Esophagus squamous epithelium (tissue), 5 donors: ENCODE measurements at regions not wholly inside any gene's neighbourhood (a gene's known extent, or its start where the extent isn't known, plus 50 kb on each side); places are given as distances from the start of the nearest gene placed in this dataset.

Experiments used
- DNase-seq: peaks from one replicate; lab custom pipeline; 2025; lab: John Stamatoyannopoulos, UW
- H3K27ac ChIP-seq, 4 donors: fragments of 200-600 bp; sonication (generic); one replicate each; pipeline ENCODE4 v1.5.1; 2016 to 2019; ENCODE audit warnings: mild to moderate bottlenecking in 1 of 4
- H3K27me3 ChIP-seq, 4 donors: fragments of 200-600 bp; sonication (generic); 1 replicate in 3 of 4; 2 replicates in 1 of 4; pipeline versions ENCODE4 v1.5.1 to v1.6.0; 2017 to 2021; ENCODE audit warnings: antibody characterized with exemption in 1 of 4
- H3K36me3 ChIP-seq, 3 donors: fragments of 200-600 bp; sonication (generic); one replicate each; pipeline ENCODE4 v1.5.1; 2016 to 2019
- H3K4me1 ChIP-seq, 3 donors: fragments of 200-600 bp; sonication (generic); one replicate each; pipeline ENCODE4 v1.5.1; 2017 to 2019
- H3K4me3 ChIP-seq, 4 donors: fragments of 200-600 bp; sonication (generic); 1 replicate in 3 of 4; 2 replicates in 1 of 4; pipeline ENCODE4 v1.5.1; 2016 to 2019; ENCODE audit warnings: mild to moderate bottlenecking in 2 of 4, moderate library complexity in 1 of 4
- H3K9me3 ChIP-seq, 3 donors: fragments of 200-600 bp; sonication (generic); one replicate each; pipeline ENCODE4 v1.5.1; 2016 to 2019
- CTCF ChIP-seq, 6 experiments: fragments of 450-650 bp in 4 of 6; fragments of 200-600 bp in 2 of 6; sonication (generic) in 2 of 6; IDR thresholded peaks; one replicate each; pipeline ENCODE4 v1.5.1; 2016 to 2019; ENCODE audit warnings: antibody characterized with exemption in 6 of 6, mild to moderate bottlenecking in 4 of 6, moderate library complexity in 4 of 6
- POLR2A ChIP-seq, 4 donors: fragments of 450-650 bp; IDR thresholded peaks; one replicate each; pipeline ENCODE4 v1.6.1; 2017; ENCODE audit warnings: antibody characterized with exemption in 4 of 4, mild to moderate bottlenecking in 4 of 4, moderate library complexity in 3 of 4
- WGBS, 2 donors: methylation state at CpG; one replicate each; pipeline ENCODE4 v1.1.5; 2018; 5-methylcytosine and 5-hydroxymethylcytosine counted together
- intact Hi-C: fragments of 100-400 bp; cut with DNase I; formaldehyde crosslinking; loops from one replicate; pipeline ENCODE4 v1.15.0; 2022
- donor health status: DM: yes; HTN: yes; CAD: no.

- no peak overlapping the region for H3K27ac ChIP-seq
- intact Hi-C loops, result no loop called here
- peak overlapping the region in 1 of 4 donors; percentile 23 for H3K4me3 ChIP-seq
- WGBS, 2 donors, result 85 to 93% methylated on average over 3 of the region's 9 CpGs
- H3K9me3 ChIP-seq, result peaks cover 26 to 100% (median 100%) of the 10 kb centered on the region in 3 donors
- peaks cover 12 to 100% (median 16%) of the 10 kb centered on the region in 3 donors for H3K36me3 ChIP-seq
- H3K27me3 ChIP-seq, result no peaks in the 10 kb centered on the region
- no peak for TF ChIP-seq CTCF (IDR thresholded peaks at IDR 0.05)
- no peak for TF ChIP-seq POLR2A (IDR thresholded peaks at IDR 0.05)
- no peak for DNase-seq
- no peaks in the 10 kb centered on the region for H3K4me1 ChIP-seq
Observed at GRCh38 chr15:25054943-25055342, 100.2 kb downstream of the SNRPN start.

- H3K4me3 ChIP-seq, result peak overlapping the region in 1 of 4 donors; percentile 23
- TF ChIP-seq POLR2A (IDR thresholded peaks at IDR 0.05) (no peak), CTCF (IDR thresholded peaks at IDR 0.05) (no peak)
- peaks cover 16 to 100% (median 18%) of the 10 kb centered on the region in 3 donors for H3K36me3 ChIP-seq
- intact Hi-C loops, result no loop called here
- no peak overlapping the region for H3K27ac ChIP-seq
- H3K27me3 ChIP-seq, result no peaks in the 10 kb centered on the region
- H3K4me1 ChIP-seq, result no peaks in the 10 kb centered on the region
- 76 to 97% methylated on average over 5 to 6 of the region's 9 CpGs for WGBS, 2 donors
- no peak for DNase-seq
- H3K9me3 ChIP-seq, result peaks cover 32 to 100% (median 100%) of the 10 kb centered on the region in 3 donors
Observed at GRCh38 chr15:25055356-25056068, 100.7 kb downstream of the SNRPN start.

DNA sequence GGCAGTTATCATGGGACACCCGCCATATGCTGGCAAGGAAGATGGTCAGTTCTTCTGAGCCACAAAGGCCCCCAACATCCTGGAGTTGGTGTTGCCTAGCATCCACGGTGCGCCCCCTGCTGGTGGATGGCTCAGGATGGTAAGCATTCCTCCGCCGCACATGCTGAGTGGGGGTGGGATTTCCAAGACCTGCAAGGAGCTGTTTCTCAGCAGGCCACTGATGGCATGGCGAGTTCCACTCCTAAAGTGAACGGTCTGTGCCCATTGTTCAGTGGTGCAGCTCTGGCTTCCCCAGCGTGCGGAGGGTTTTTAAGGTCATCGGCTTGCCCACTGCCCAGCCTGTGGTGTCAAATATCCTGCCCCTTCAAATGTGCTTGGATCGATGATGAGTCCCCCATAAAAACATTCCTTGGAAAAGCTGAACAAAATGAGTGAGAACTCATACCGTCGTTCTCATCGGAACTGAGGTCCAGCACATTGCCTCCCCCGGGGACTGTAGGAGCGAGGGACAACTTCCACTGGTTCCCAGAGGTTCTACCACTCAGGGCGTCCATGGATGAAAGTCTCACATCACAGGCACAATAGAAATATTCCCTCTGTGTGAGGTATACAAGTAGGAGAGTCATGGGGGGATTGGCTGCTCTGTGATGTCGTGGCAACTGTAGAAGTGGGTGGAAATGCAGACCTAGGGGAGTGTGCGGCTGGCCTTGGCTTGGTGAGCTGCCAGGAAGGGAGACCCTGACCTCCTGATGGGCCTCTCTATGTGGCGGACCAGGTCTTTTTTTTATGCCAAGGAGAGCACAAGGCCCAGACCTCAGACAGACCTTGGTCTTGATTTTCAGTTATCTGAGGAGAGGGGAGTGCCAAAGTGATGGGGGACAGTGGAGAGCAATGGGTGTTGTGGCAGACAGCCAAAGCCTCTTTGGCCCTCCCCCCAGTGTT is 102.0 kb downstream of the SNRPN start:
- Histone ChIP-seq H3K9me3 (peaks cover 41 to 100% (median 100%) of the 10 kb centered on the region in 3 donors), H3K4me3 (peak overlapping the region in 1 of 4 donors; percentile 23), H3K27me3 (no peaks in the 10 kb centered on the region), H3K36me3 (peaks cover 16 to 100% (median 22%) of the 10 kb centered on the region in 3 donors), H3K27ac (no peak overlapping the region), H3K4me1 (no peaks in the 10 kb centered on the region)
- DNase-seq, result no peak
- TF ChIP-seq CTCF (IDR thresholded peaks at IDR 0.05), result no peak
- intact Hi-C loops, result no loop called here
- WGBS, 2 donors, result 90 to 92% methylated on average over 2 to 15 of the region's 20 CpGs

- Histone ChIP-seq H3K36me3 (peaks cover 11 to 100% (median 22%) of the 10 kb centered on the region in 3 donors), H3K27ac (no peak overlapping the region), H3K27me3 (no peaks in the 10 kb centered on the region), H3K4me3 (peak overlapping the region in 1 of 4 donors; percentile 16), H3K4me1 (no peaks in the 10 kb centered on the region), H3K9me3 (peaks cover 40 to 100% (median 100%) of the 10 kb centered on the region in 3 donors)
- 83 to 96% methylated on average over 7 of the region's 7 CpGs for WGBS, 2 donors
- DNase-seq, result no peak
- intact Hi-C loops, result no loop called here
- TF ChIP-seq POLR2A (IDR thresholded peaks at IDR 0.05), result no peak
- no peak for TF ChIP-seq CTCF (IDR thresholded peaks at IDR 0.05)
Observed at GRCh38 chr15:25057574-25057973, 102.8 kb downstream of the SNRPN start.
